Aorta (tissue), 5 donors: ENCODE measurements at regions not wholly inside any gene's neighbourhood (a gene's known extent, or its start where the extent isn't known, plus 50 kb on each side); places are given as distances from the start of the nearest gene placed in this dataset.

Experiments
- ATAC-seq: fragments of 200-7000 bp; cut with Tn5 transposase; one replicate; pipeline ENCODE4 v1.9.1; 2022; ENCODE audit warnings: moderate library complexity; ENCODE audit not compliant: low FRiP score
- DNase-seq, 2 donors: peaks; one replicate each; pipeline ENCODE4 v3.0.0-alpha.2; 2020
- H3K27ac ChIP-seq, 2 donors: one replicate each; pipeline ENCODE4 v1.5.1; 2013; ENCODE audit warnings: low read length in 2 of 2, mild to moderate bottlenecking in 2 of 2, moderate library complexity in 2 of 2, control low read depth in 1 of 2, inconsistent platforms in 1 of 2, low read depth in 1 of 2
- H3K27me3 ChIP-seq, 2 donors: one replicate each; pipeline ENCODE4 v1.6.1; 2013; ENCODE audit warnings: control low read depth in 1 of 2, low read length in 1 of 2, mild to moderate bottlenecking in 1 of 2, moderate library complexity in 1 of 2; ENCODE audit not compliant: insufficient read depth in 2 of 2, control insufficient read depth in 1 of 2
- H3K36me3 ChIP-seq, 2 donors: one replicate each; pipeline ENCODE4 v1.6.1; 2013; ENCODE audit warnings: control low read depth in 1 of 2, low read length in 1 of 2, mild to moderate bottlenecking in 1 of 2; ENCODE audit not compliant: insufficient read depth in 2 of 2, control insufficient read depth in 1 of 2
- H3K4me1 ChIP-seq, 2 donors: one replicate each; pipeline ENCODE4 v1.6.1; 2013; ENCODE audit warnings: low read length in 2 of 2, control low read depth in 1 of 2, mild to moderate bottlenecking in 1 of 2, moderate library complexity in 1 of 2; ENCODE audit not compliant: insufficient read depth in 2 of 2, control insufficient read depth in 1 of 2
- H3K4me3 ChIP-seq, 2 donors: one replicate each; pipeline ENCODE4 v1.5.1; 2013; ENCODE audit warnings: low read length in 2 of 2, control low read depth in 1 of 2, mild to moderate bottlenecking in 1 of 2
- H3K9me3 ChIP-seq: one replicate; pipeline ENCODE4 v1.6.1; 2013; ENCODE audit warnings: mild to moderate bottlenecking, low read length; ENCODE audit not compliant: control insufficient read depth
- WGBS, 2 donors: extraction: QIAGEN DNeasy Blood & Tissue Kit; methylation state at CpG; one replicate each; pipeline ENCODE4 v1.1.7; 2013; 5-methylcytosine and 5-hydroxymethylcytosine counted together
- intact Hi-C, 2 donors: fragments of 100-400 bp; cut with DNase I; formaldehyde crosslinking; loops; one replicate each; pipeline versions ENCODE4 v1.14.2 to v1.15.0; 2022
- donor health status: healthy with polysubstance abuse.
- donor health status: Bipolar disorder and iron deficiency.
- donor health status: DM: no; HTN: no; CAD: no.
- donor health status: DM: no; HTN: no; CAD: no.
- donor health status: DM: yes; HTN: yes; CAD: no.

- ATAC-seq: peak; percentile 8
- Histone ChIP-seq H3K9me3 (no peaks in the 10 kb centered on the region), H3K27ac (no peak overlapping the region), H3K4me3 (no peak overlapping the region), H3K36me3 (no peaks in the 10 kb centered on the region), H3K4me1 (peaks cover 4 to 13% of the 10 kb centered on the region in 2 donors), H3K27me3 (no peaks in the 10 kb centered on the region)
- no peak for DNase-seq
- WGBS, 2 donors: 10 to 27% methylated on average over 7 of the region's 7 CpGs
- intact Hi-C loops: loop anchor here in 1 of 2 donors (5.0 kb wide), 1 partner anchor 321 kb away; no protein-coding TSS in a partner anchor
Measured at GRCh38 chr10:36118314-36118713, 476.2 kb upstream of the FZD8 start.

DNA sequence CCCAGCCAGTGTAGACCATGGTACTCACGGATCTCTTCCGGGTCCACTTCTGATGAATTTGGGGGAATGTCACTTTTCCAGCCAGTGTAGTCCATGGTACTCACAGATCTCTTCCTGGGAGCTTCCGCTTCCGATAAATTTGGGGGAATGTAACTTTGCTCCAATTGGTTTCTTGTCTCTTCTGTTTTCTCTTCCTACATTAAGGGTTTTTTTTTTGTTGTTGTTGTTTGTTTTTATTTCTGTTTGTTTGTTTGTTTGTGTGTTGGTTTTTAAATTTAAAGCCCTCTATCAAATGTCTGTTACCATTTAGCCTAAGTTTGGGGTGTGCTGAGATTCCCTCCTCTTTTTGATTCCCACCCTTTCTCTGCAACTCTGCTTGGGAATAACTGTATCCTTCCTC lies 475.8 kb upstream of the FZD8 start:
- ATAC-seq (no peak), DNase-seq (no peak)
- intact Hi-C loops: loop anchor here in 1 of 2 donors (5.0 kb wide), 1 partner anchor 321 kb away; no protein-coding TSS in a partner anchor
- Histone ChIP-seq H3K4me1 (peaks cover 4 to 13% of the 10 kb centered on the region in 2 donors), H3K36me3 (no peaks in the 10 kb centered on the region), H3K4me3 (no peak overlapping the region), H3K27ac (no peak overlapping the region), H3K9me3 (no peaks in the 10 kb centered on the region), H3K27me3 (no peaks in the 10 kb centered on the region)
- WGBS, 2 donors: 60 to 67% methylated on average over 4 of the region's 4 CpGs

GRCh38 chr10:36117231-36117630 lies 475.1 kb upstream of the FZD8 start:
- intact Hi-C loops: loop anchor here in 1 of 2 donors (5.0 kb wide), 1 partner anchor 320 kb away; no protein-coding TSS in a partner anchor
- no peak for ATAC-seq

DNA sequence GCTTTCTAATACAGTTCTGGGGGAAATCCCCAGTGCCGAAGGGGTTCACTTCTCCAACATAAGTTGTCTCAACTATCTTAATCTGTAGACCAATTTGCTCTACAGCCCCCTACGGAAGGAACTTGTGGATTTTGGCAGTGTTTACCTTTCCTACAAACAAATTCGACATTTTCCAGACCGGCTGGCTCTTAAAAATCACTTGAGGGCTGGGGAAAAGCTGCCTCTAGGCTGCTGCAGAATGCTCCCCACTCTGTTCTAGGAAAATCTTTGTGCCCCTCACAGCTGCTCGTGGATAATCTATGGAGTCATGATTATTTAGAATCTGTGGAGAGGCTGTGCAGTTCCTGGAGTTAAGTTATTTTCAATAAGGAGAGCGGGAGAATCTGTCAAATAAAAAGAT lies 474.6 kb upstream of the FZD8 start:
- ATAC-seq (no peak), DNase-seq (no peak)
- H3K27ac ChIP-seq: no peak overlapping the region
- H3K4me3 ChIP-seq: no peak overlapping the region
- H3K27me3 ChIP-seq: no peaks in the 10 kb centered on the region
- H3K4me1 ChIP-seq: peaks cover 4 to 13% of the 10 kb centered on the region in 2 donors
- WGBS, 2 donors: 7 to 8% methylated on average over 6 of the region's 6 CpGs
- H3K36me3 ChIP-seq: no peaks in the 10 kb centered on the region
- H3K9me3 ChIP-seq: no peaks in the 10 kb centered on the region
- intact Hi-C loops: loop anchor here in 1 of 2 donors (5.0 kb wide), 1 partner anchor 319 kb away; no protein-coding TSS in a partner anchor

More at GRCh38 chr10:36117231-36117630, 475.1 kb upstream of the FZD8 start:
- Histone ChIP-seq H3K27me3 (no peaks in the 10 kb centered on the region), H3K9me3 (no peaks in the 10 kb centered on the region), H3K36me3 (no peaks in the 10 kb centered on the region), H3K4me3 (no peak overlapping the region), H3K27ac (no peak overlapping the region), H3K4me1 (peaks cover 4 to 13% of the 10 kb centered on the region in 2 donors)
- no peak for DNase-seq
- 31 to 39% methylated on average over 5 of the region's 5 CpGs for WGBS, 2 donors

- ATAC-seq (no peak), DNase-seq (no peak)
- H3K27me3 ChIP-seq: no peaks in the 10 kb centered on the region
- 48 to 83% methylated on average over 2 of the region's 2 CpGs for WGBS, 2 donors
- no peak overlapping the region for H3K27ac ChIP-seq
- H3K4me3 ChIP-seq: no peak overlapping the region
- no peaks in the 10 kb centered on the region for H3K9me3 ChIP-seq
- H3K36me3 ChIP-seq: no peaks in the 10 kb centered on the region
- intact Hi-C loops: loop anchor here in 1 of 2 donors (5.0 kb wide), 1 partner anchor 319 kb away; no protein-coding TSS in a partner anchor
- peaks cover 4 to 13% of the 10 kb centered on the region in 2 donors for H3K4me1 ChIP-seq
Measured at GRCh38 chr10:36116040-36116439, 473.9 kb upstream of the FZD8 start.

- Histone ChIP-seq H3K9me3 (no peaks in the 10 kb centered on the region), H3K36me3 (no peaks in the 10 kb centered on the region), H3K4me1 (peaks cover 1 to 13% of the 10 kb centered on the region in 2 donors), H3K27me3 (no peaks in the 10 kb centered on the region), H3K27ac (no peak overlapping the region), H3K4me3 (no peak overlapping the region)
- WGBS, 2 donors: 30 to 41% methylated on average over 1 of the region's 1 CpG
- DNase-seq: no peak
- no peak for ATAC-seq
- intact Hi-C loops: loop anchor here in 1 of 2 donors (5.0 kb wide), 1 partner anchor 318 kb away; no protein-coding TSS in a partner anchor
Measured at GRCh38 chr10:36115364-36115763, 473.3 kb upstream of the FZD8 start.

GRCh38 chr10:36114913-36115312 lies 472.8 kb upstream of the FZD8 start:
- intact Hi-C loops: loop anchor here in 1 of 2 donors (5.0 kb wide), 1 partner anchor 318 kb away; no protein-coding TSS in a partner anchor
- H3K36me3 ChIP-seq: no peaks in the 10 kb centered on the region
- no peak overlapping the region for H3K27ac ChIP-seq
- no peaks in the 10 kb centered on the region for H3K9me3 ChIP-seq
- peaks cover 0 to 13% of the 10 kb centered on the region in 2 donors for H3K4me1 ChIP-seq
- no peak for ATAC-seq
- 2 to 7% methylated on average over 1 of the region's 1 CpG for WGBS, 2 donors
- DNase-seq: no peak
- no peak overlapping the region for H3K4me3 ChIP-seq
- H3K27me3 ChIP-seq: no peaks in the 10 kb centered on the region

- Histone ChIP-seq H3K36me3 (no peaks in the 10 kb centered on the region), H3K4me1 (peaks cover 0 to 13% of the 10 kb centered on the region in 2 donors), H3K9me3 (no peaks in the 10 kb centered on the region), H3K4me3 (no peak overlapping the region), H3K27me3 (no peaks in the 10 kb centered on the region), H3K27ac (no peak overlapping the region)
- ATAC-seq (no peak), DNase-seq (no peak)
- 95 to 97% methylated on average over 1 of the region's 1 CpG for WGBS, 2 donors
- intact Hi-C loops: no loop called here
Measured at GRCh38 chr10:36114141-36114540, 472.0 kb upstream of the FZD8 start.

- Histone ChIP-seq H3K9me3 (no peaks in the 10 kb centered on the region), H3K4me3 (no peak overlapping the region), H3K36me3 (no peaks in the 10 kb centered on the region), H3K27me3 (no peaks in the 10 kb centered on the region), H3K27ac (no peak overlapping the region), H3K4me1 (peaks cover 0 to 6% of the 10 kb centered on the region in 2 donors)
- ATAC-seq (no peak), DNase-seq (no peak)
- WGBS, 2 donors: 43 to 73% methylated on average over 2 of the region's 2 CpGs
- intact Hi-C loops: no loop called here
Measured at GRCh38 chr10:36111676-36112075, 469.6 kb upstream of the FZD8 start.
